ENCODE measurements at regions not wholly inside any gene's neighbourhood (a gene's known extent, or its start where the extent isn't known, plus 50 kb on each side); places are given as distances from the start of the nearest gene placed in this dataset.

DNA sequence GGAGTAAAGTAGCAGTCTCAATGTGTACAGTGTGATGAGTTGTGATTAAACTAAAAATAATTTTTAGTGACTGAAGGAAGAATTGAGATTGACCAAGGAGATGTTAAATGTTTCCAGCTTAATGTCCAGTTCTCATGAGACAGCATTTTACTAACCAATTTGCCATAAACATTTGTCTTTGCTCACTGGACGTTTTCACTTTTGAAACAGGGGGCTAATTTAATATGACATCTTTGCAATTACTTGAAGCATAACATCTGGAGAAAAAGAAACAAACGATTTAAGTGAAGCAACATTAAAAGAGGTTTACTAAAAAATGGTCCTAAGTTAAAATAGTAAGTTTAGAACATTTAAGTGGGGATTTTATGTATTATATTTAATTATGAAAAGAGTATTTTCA is 443.8 kb downstream of the BCKDHB start (continued):
- TF ChIP-seq, protein P1, sequence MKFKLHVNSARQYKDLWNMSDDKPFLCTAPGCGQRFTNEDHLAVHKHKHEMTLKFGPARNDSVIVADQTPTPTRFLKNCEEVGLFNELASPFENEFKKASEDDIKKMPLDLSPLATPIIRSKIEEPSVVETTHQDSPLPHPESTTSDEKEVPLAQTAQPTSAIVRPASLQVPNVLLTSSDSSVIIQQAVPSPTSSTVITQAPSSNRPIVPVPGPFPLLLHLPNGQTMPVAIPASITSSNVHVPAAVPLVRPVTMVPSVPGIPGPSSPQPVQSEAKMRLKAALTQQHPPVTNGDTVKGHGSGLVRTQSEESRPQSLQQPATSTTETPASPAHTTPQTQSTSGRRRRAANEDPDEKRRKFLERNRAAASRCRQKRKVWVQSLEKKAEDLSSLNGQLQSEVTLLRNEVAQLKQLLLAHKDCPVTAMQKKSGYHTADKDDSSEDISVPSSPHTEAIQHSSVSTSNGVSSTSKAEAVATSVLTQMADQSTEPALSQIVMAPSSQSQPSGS (IDR thresholded peaks at IDR 0.05; ENCODE audit: low read length), result no peak
- TF ChIP-seq SP1 (IDR thresholded peaks at IDR 0.05; ENCODE audit: low read depth, low read length), result no peak

Data from H1 (cell line).